Dedifferentiated amniotic fluid mesenchymal stem cell (primary cell): ENCODE measurements at regions not wholly inside any gene's neighbourhood (a gene's known extent, or its start where the extent isn't known, plus 50 kb on each side); places are given as distances from the start of the nearest gene placed in this dataset.

Source experiments
- DNase-seq: peaks from one replicate; pipeline ENCODE4 v3.0.0-alpha.2; 2016; ENCODE audit errors: extremely low spot score

- no peak for DNase-seq
Measured at GRCh38 chr3:31050296-31050695, 155.8 kb upstream of the GADL1 start.

- no peak for DNase-seq
Measured at GRCh38 chr3:31051226-31051625, 156.8 kb upstream of the GADL1 start.

- DNase-seq, result no peak
Measured at GRCh38 chr3:31053299-31053698, 158.8 kb upstream of the GADL1 start.

GRCh38 chr3:31054032-31054431, 159.6 kb upstream of the GADL1 start:
- DNase-seq, result no peak

GRCh38 chr3:31055757-31056156, 161.3 kb upstream of the GADL1 start:
- DNase-seq, result no peak

- DNase-seq, result no peak
Measured at GRCh38 chr3:31057891-31058290, 163.4 kb upstream of the GADL1 start.

GRCh38 chr3:31064021-31064420, 169.6 kb upstream of the GADL1 start:
- no peak for DNase-seq

GRCh38 chr3:31065765-31066164, 171.3 kb upstream of the GADL1 start:
- no peak for DNase-seq

GRCh38 chr3:31067004-31067403, 172.5 kb upstream of the GADL1 start:
- DNase-seq, result peak; percentile 93

GRCh38 chr3:31075471-31075870, 181.0 kb upstream of the GADL1 start:
- DNase-seq, result no peak

GRCh38 chr3:31075876-31076275, 181.4 kb upstream of the GADL1 start:
- no peak for DNase-seq

GRCh38 chr3:31077021-31077601, 182.7 kb upstream of the GADL1 start:
- peak; percentile 34 for DNase-seq

- DNase-seq, result no peak
Measured at GRCh38 chr3:31077826-31078225, 183.4 kb upstream of the GADL1 start.

- DNase-seq, result no peak
Measured at GRCh38 chr3:31079689-31080088, 185.2 kb upstream of the GADL1 start.

GRCh38 chr3:31081018-31081662, 186.7 kb upstream of the GADL1 start:
- no peak for DNase-seq

- DNase-seq, result no peak
Measured at GRCh38 chr3:31086148-31086547, 191.7 kb upstream of the GADL1 start.

- DNase-seq, result no peak
Measured at GRCh38 chr3:31086698-31087097, 192.2 kb upstream of the GADL1 start.

GRCh38 chr3:31091748-31092147, 197.3 kb upstream of the GADL1 start:
- DNase-seq, result no peak

GRCh38 chr3:31092748-31093589, 198.5 kb upstream of the GADL1 start:
- DNase-seq, result no peak

GRCh38 chr3:31093606-31094005, 199.1 kb upstream of the GADL1 start:
- no peak for DNase-seq

- no peak for DNase-seq
Measured at GRCh38 chr3:31094048-31094447, 199.6 kb upstream of the GADL1 start.

GRCh38 chr3:31095255-31095654, 200.8 kb upstream of the GADL1 start:
- DNase-seq, result no peak
